Right lobe of liver (tissue), 6 donors: ENCODE measurements at regions not wholly inside any gene's neighbourhood (a gene's known extent, or its start where the extent isn't known, plus 50 kb on each side); places are given as distances from the start of the nearest gene placed in this dataset.

Experiments
- ATAC-seq, 4 donors: fragments of 200-7000 bp; cut with Tn5 transposase; one replicate each; pipeline ENCODE4 v1.9.1; 2020; ENCODE audit warnings: mild to moderate bottlenecking in 4 of 4, moderate library complexity in 4 of 4
- DNase-seq, 3 donors: peaks; one replicate each; pipeline ENCODE4 v3.0.0-alpha.2; 2020
- H3K27ac ChIP-seq, 3 donors: fragments of 200-600 bp; one replicate each; pipeline ENCODE4 v1.8.0; 2022
- H3K27me3 ChIP-seq, 2 donors: fragments of 200-600 bp; one replicate each; pipeline ENCODE4 v1.8.0; 2022
- H3K36me3 ChIP-seq, 4 donors: fragments of 200-600 bp; sonication (generic) in 1 of 4; one replicate each; pipeline versions ENCODE4 v1.5.1 to v1.8.0; 2017 to 2022; ENCODE audit warnings: control low read depth in 1 of 4
- H3K4me1 ChIP-seq, 4 donors: fragments of 200-600 bp; sonication (generic) in 1 of 4; one replicate each; pipeline versions ENCODE4 v1.5.1 to v1.8.0; 2017 to 2022; ENCODE audit warnings: control low read depth in 1 of 4
- H3K4me3 ChIP-seq, 3 donors: fragments of 200-600 bp; one replicate each; pipeline ENCODE4 v1.8.0; 2022
- H3K9me3 ChIP-seq, 4 donors: fragments of 200-600 bp; sonication (generic) in 1 of 4; one replicate each; pipeline versions ENCODE4 v1.5.1 to v1.8.0; 2017 to 2022; ENCODE audit warnings: control low read depth in 1 of 4
- POLR2A ChIP-seq: fragments of 450-650 bp; IDR thresholded peaks from one replicate; pipeline ENCODE4 v1.6.1; 2017; ENCODE audit warnings: antibody characterized with exemption, mild to moderate bottlenecking
- WGBS: methylation state at CpG from one replicate; pipeline ENCODE4 v1.1.6; 2018; ENCODE audit warnings: low coverage, low lambda C conversion rate; ENCODE audit not compliant: insufficient coverage; ENCODE audit errors: missing lambda C conversion rate; 5-methylcytosine and 5-hydroxymethylcytosine counted together
- intact Hi-C, 2 donors: fragments of 100-400 bp; cut with DNase I; formaldehyde crosslinking; loops; one replicate each; pipeline versions ENCODE4 v1.11.2 to v1.14.1; 2022
- TF ChIP-seq, protein P1 (sequence below), 4 donors: fragments of 200-600 bp in 3 of 4; fragments of 450-650 bp in 1 of 4; IDR thresholded peaks; one replicate each; pipeline versions ENCODE4 v1.5.1 to v1.8.0; 2016 to 2022; ENCODE audit warnings: antibody characterized with exemption in 4 of 4, mild to moderate bottlenecking in 2 of 4
- donor health status: DM: no; HTN: yes; CAD: no.
- donor health status: DM: no; HTN: no; CAD: no.
- donor health status: DM: no; HTN: no; CAD: no.
- donor health status: DM: no; HTN: yes; CAD: no.
- donor health status: DM: no; HTN: yes; CAD: no.

DNA sequence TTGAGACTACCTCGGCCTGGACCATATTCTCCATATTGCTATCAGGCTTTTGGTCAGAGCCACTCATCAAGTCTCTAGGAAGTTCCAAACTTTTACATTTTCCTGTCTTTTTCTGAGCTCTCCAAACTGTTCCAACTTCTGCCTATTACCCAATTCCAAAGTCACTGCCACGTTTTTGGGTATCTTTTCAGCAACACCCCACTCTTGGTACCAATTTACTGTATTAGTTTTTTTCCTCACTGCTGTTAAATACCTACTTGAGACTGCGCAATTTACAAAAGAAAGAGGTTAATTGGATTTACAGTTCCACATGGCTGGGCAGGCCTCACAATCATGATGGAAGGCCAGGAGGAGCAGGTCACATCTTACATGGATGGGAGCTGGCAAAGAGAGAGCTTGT is 507.8 kb upstream of the ZNF608 start:
- intact Hi-C loops = no loop called here
- ATAC-seq = no peak
- WGBS = 60% methylated on average over 3 of the region's 3 CpGs
- Histone ChIP-seq H3K4me3 (no peak overlapping the region), H3K4me1 (no peaks in the 10 kb centered on the region), H3K27me3 (no peaks in the 10 kb centered on the region), H3K27ac (no peak overlapping the region), H3K9me3 (no peaks in the 10 kb centered on the region), H3K36me3 (no peaks in the 10 kb centered on the region)
- DNase-seq = no peak
- TF ChIP-seq POLR2A = no peak
- TF ChIP-seq, protein P1, sequence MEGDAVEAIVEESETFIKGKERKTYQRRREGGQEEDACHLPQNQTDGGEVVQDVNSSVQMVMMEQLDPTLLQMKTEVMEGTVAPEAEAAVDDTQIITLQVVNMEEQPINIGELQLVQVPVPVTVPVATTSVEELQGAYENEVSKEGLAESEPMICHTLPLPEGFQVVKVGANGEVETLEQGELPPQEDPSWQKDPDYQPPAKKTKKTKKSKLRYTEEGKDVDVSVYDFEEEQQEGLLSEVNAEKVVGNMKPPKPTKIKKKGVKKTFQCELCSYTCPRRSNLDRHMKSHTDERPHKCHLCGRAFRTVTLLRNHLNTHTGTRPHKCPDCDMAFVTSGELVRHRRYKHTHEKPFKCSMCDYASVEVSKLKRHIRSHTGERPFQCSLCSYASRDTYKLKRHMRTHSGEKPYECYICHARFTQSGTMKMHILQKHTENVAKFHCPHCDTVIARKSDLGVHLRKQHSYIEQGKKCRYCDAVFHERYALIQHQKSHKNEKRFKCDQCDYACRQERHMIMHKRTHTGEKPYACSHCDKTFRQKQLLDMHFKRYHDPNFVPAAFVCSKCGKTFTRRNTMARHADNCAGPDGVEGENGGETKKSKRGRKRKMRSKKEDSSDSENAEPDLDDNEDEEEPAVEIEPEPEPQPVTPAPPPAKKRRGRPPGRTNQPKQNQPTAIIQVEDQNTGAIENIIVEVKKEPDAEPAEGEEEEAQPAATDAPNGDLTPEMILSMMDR (IDR thresholded peaks at IDR 0.05) = no peak

- 86% methylated on average over 3 of the region's 3 CpGs for WGBS
- DNase-seq (no peak), ATAC-seq (no peak)
- no peaks in the 10 kb centered on the region for H3K36me3 ChIP-seq
- intact Hi-C loops = no loop called here
- H3K4me1 ChIP-seq = no peaks in the 10 kb centered on the region
- no peak overlapping the region for H3K27ac ChIP-seq
- TF ChIP-seq, protein P1 (IDR thresholded peaks at IDR 0.05) = no peak
- no peak for TF ChIP-seq POLR2A
- H3K27me3 ChIP-seq = no peaks in the 10 kb centered on the region
- H3K4me3 ChIP-seq = no peak overlapping the region
- H3K9me3 ChIP-seq = no peaks in the 10 kb centered on the region
These were observed 509.9 kb upstream of the ZNF608 start for GRCh38 chr5:125256296-125256695.

DNA sequence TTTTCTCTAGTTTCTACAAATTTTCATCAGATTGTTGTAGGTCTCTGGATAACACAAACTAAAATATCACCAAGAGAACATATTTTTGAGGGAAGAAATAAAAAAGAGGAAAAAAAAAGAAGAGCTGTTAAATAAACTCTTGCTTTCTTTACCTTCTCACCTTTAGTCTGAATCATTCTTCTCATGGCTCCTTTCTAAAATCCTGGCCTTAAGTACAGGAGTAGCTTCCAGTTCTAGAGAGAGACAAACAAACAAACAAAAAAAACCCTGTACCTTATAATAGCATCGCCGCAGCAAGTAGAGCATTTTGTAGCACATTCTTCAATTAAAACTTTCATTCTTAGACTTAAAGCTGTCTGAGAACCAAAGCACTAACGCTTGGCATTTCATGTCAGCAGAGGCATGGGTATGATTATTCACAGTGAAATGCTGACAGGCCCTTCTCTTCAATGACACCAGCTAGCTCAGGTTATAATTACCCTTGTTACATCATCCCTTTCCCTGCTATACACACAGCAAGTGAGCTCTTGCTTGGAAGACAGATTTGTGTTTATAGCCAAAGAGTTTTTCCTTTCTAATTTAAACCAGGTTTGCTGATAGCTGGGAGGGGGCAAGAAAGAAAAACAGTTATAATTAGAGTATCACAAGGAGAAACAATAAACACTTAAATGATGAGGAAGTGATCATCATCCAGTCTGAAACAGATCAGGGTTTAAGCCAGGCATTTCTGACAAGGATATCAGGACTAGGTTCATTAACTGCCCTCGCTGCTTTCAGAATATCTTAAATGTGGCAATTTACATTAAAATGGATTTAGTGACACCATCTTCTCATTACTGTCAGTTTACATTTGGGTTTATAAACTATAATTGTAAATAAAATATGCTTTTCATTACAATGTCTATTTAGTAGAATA is 510.9 kb upstream of the ZNF608 start:
- intact Hi-C loops = no loop called here
- WGBS = 83% methylated on average over 4 of the region's 4 CpGs
- H3K4me3 ChIP-seq = no peak overlapping the region
- no peaks in the 10 kb centered on the region for H3K4me1 ChIP-seq
- TF ChIP-seq, protein P1 (IDR thresholded peaks at IDR 0.05) = no peak
- TF ChIP-seq POLR2A = no peak
- ATAC-seq (no peak), DNase-seq (no peak)
- H3K27ac ChIP-seq = no peak overlapping the region
- H3K27me3 ChIP-seq = no peaks in the 10 kb centered on the region
- no peaks in the 10 kb centered on the region for H3K36me3 ChIP-seq
- no peaks in the 10 kb centered on the region for H3K9me3 ChIP-seq

DNA sequence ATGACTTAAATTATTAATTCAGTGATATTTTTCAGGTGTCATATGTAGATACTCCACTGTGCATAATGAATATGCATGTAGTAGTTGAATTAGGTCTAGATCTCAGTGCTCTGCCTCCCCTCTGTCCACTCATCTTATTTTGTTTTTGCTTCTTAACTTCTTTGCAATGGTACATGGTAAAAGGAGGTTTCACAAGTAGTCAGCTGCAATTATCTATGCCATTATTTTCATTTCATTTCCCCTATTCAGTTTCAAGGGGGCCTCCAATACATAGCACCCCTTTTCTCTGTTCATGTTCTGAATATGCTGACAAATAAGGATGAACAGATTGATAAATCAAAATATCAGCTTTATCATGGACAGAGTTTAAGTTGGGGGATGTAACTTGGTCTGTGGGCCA is 511.6 kb upstream of the ZNF608 start:
- H3K27me3 ChIP-seq = no peaks in the 10 kb centered on the region
- H3K4me1 ChIP-seq = no peaks in the 10 kb centered on the region
- TF ChIP-seq, protein P1 (IDR thresholded peaks at IDR 0.05) = no peak
- no peak for TF ChIP-seq POLR2A
- no peaks in the 10 kb centered on the region for H3K36me3 ChIP-seq
- ATAC-seq (no peak), DNase-seq (no peak)
- intact Hi-C loops = no loop called here
- no peaks in the 10 kb centered on the region for H3K9me3 ChIP-seq
- no peak overlapping the region for H3K27ac ChIP-seq
- no peak overlapping the region for H3K4me3 ChIP-seq
